ENCODE measurements at regions not wholly inside any gene's neighbourhood (a gene's known extent, or its start where the extent isn't known, plus 50 kb on each side); places are given as distances from the start of the nearest gene placed in this dataset.

- intact Hi-C loops (cut with micrococcal nuclease) = no loop called here
- H4K20me1 ChIP-seq (ENCODE audit: control insufficient read depth, insufficient read depth, low read length, poor library complexity, severe bottlenecking) = no peaks in the 10 kb centered on the region
- no peaks in the 10 kb centered on the region for H3K27me3 ChIP-seq (replicated peaks in 1 of 4; ENCODE audit: control extremely low read depth in 1 of 4, control insufficient read depth in 3 of 4, insufficient read depth in 4 of 4, low read length in 3 of 4)
- H3K4me3 ChIP-seq (ENCODE audit: control extremely low read depth in 1 of 5, extremely low read depth in 1 of 5, insufficient read depth in 1 of 5, low read depth in 2 of 5, low read length in 4 of 5) = no peak overlapping the region
- no peaks in the 10 kb centered on the region for H3K4me1 ChIP-seq (ENCODE audit: control insufficient read depth in 2 of 2, insufficient read depth in 2 of 2, low read length in 2 of 2)
- H3K36me3 ChIP-seq (replicated peaks in 1 of 2; ENCODE audit: control extremely low read depth in 1 of 2, control insufficient read depth in 1 of 2, extremely low read depth in 1 of 2, insufficient read depth in 2 of 2, low read length in 1 of 2) = no peaks in the 10 kb centered on the region
- no peaks in the 10 kb centered on the region for H3K9me3 Mint-ChIP-seq (ENCODE audit: insufficient read depth)
- peaks cover 12% of the 10 kb centered on the region for H3K27me3 Mint-ChIP-seq
- no peak overlapping the region for H3K9ac ChIP-seq (ENCODE audit: low read length)
- no peak overlapping the region for H3K4me2 ChIP-seq (replicated peaks; ENCODE audit: low read depth, low read length, poor library complexity, severe bottlenecking)
- TF ChIP-seq EZH2 (IDR thresholded peaks at IDR 0.05; ENCODE audit: borderline replicate concordance, insufficient read depth, low read depth, low read length, poor library complexity, severe bottlenecking) = no peak
- TF ChIP-seq CTCF (IDR thresholded peaks at IDR 0.05) = no peak
- ATAC-seq (ENCODE audit: low read depth) (no peak), DNase-seq (no peak)
- no peak overlapping the region for H3K27ac Mint-ChIP-seq
- WGBS (ENCODE audit: insufficient coverage) = 83% methylated on average over 1 of the region's 7 CpGs
- no peaks in the 10 kb centered on the region for H3K4me1 Mint-ChIP-seq
- no peak overlapping the region for H2AFZ ChIP-seq (ENCODE audit: insufficient read depth, low read depth, low read length, poor library complexity, severe bottlenecking)
- no peak overlapping the region for H3K4me3 Mint-ChIP-seq
- H3K27ac ChIP-seq (ENCODE audit: low read length in 2 of 2) = no peak overlapping the region
- POLR2A ChIA-PET = no interaction called here
- no peaks in the 10 kb centered on the region for H3K79me2 ChIP-seq (ENCODE audit: control insufficient read depth, insufficient read depth, low read length)
- CTCF ChIA-PET = no interaction called here
- no peaks in the 10 kb centered on the region for H3K9me3 ChIP-seq (ENCODE audit: control extremely low read depth in 1 of 3, control insufficient read depth in 2 of 3, insufficient read depth in 1 of 3, low read length in 2 of 3)
These were observed 121.1 kb downstream of the TMEM114 start for GRCh38 chr16:8469102-8469778.

- H3K9me3 ChIP-seq (ENCODE audit: control extremely low read depth in 1 of 3, control insufficient read depth in 2 of 3, insufficient read depth in 1 of 3, low read length in 2 of 3) = no peaks in the 10 kb centered on the region
- no peak overlapping the region for H3K4me3 Mint-ChIP-seq
- no peak for DNase-seq
- POLR2A ChIA-PET = no interaction called here
- TF ChIP-seq CTCF (IDR thresholded peaks at IDR 0.05) (no peak), EZH2 (IDR thresholded peaks at IDR 0.05; ENCODE audit: borderline replicate concordance, insufficient read depth, low read depth, low read length, poor library complexity, severe bottlenecking) (no peak)
- no peaks in the 10 kb centered on the region for H3K79me2 ChIP-seq (ENCODE audit: control insufficient read depth, insufficient read depth, low read length)
- H3K27ac Mint-ChIP-seq = no peak overlapping the region
- H3K4me1 Mint-ChIP-seq = no peaks in the 10 kb centered on the region
- H3K4me1 ChIP-seq (ENCODE audit: control insufficient read depth in 2 of 2, insufficient read depth in 2 of 2, low read length in 2 of 2) = no peaks in the 10 kb centered on the region
- H2AFZ ChIP-seq (ENCODE audit: insufficient read depth, low read depth, low read length, poor library complexity, severe bottlenecking) = no peak overlapping the region
- H3K27me3 ChIP-seq (replicated peaks in 1 of 4; ENCODE audit: control extremely low read depth in 1 of 4, control insufficient read depth in 3 of 4, insufficient read depth in 4 of 4, low read length in 3 of 4) = no peaks in the 10 kb centered on the region
- no peak overlapping the region for H3K9ac ChIP-seq (ENCODE audit: low read length)
- intact Hi-C loops (cut with micrococcal nuclease) = no loop called here
- no CpG with 5 or more reads among the region's 1 CpG for WGBS (ENCODE audit: insufficient coverage)
- ATAC-seq (ENCODE audit: low read depth) = no peak
- H3K4me3 ChIP-seq (ENCODE audit: control extremely low read depth in 1 of 5, extremely low read depth in 1 of 5, insufficient read depth in 1 of 5, low read depth in 2 of 5, low read length in 4 of 5) = no peak overlapping the region
- no peak overlapping the region for H3K4me2 ChIP-seq (replicated peaks; ENCODE audit: low read depth, low read length, poor library complexity, severe bottlenecking)
- no peaks in the 10 kb centered on the region for H3K36me3 ChIP-seq (replicated peaks in 1 of 2; ENCODE audit: control extremely low read depth in 1 of 2, control insufficient read depth in 1 of 2, extremely low read depth in 1 of 2, insufficient read depth in 2 of 2, low read length in 1 of 2)
- peaks cover 12% of the 10 kb centered on the region for H3K27me3 Mint-ChIP-seq
- H4K20me1 ChIP-seq (ENCODE audit: control insufficient read depth, insufficient read depth, low read length, poor library complexity, severe bottlenecking) = no peaks in the 10 kb centered on the region
- H3K9me3 Mint-ChIP-seq (ENCODE audit: insufficient read depth) = no peaks in the 10 kb centered on the region
- CTCF ChIA-PET = no interaction called here
- H3K27ac ChIP-seq (ENCODE audit: low read length in 2 of 2) = no peak overlapping the region
These were observed 125.3 kb downstream of the TMEM114 start for GRCh38 chr16:8464979-8465378.
